HL-60 (cell line): ENCODE measurements at regions not wholly inside any gene's neighbourhood (a gene's known extent, or its start where the extent isn't known, plus 50 kb on each side); places are given as distances from the start of the nearest gene placed in this dataset.

Experiments used
- DNase-seq, 2 experiments: peaks; one replicate each; pipeline ENCODE4 v3.0.0-alpha.2; 2010 to 2020; ENCODE audit warnings: low read depth in 1 of 2, low spot score in 1 of 2
- H3K27ac ChIP-seq: fragments of 250-450 bp; sonication (Bioruptor Pico); replicated peaks from 2 replicates; pipeline ENCODE4 v1.5.1; 2020; ENCODE audit warnings: mild to moderate bottlenecking, moderate library complexity
- H3K27me3 ChIP-seq: fragments of 250-450 bp; sonication (Bioruptor Pico); 2 replicates; pipeline ENCODE4 v1.5.1; 2021; ENCODE audit warnings: mild to moderate bottlenecking, moderate library complexity; ENCODE audit not compliant: insufficient read depth, poor library complexity, severe bottlenecking
- H3K4me3 ChIP-seq: replicated peaks from 2 replicates; pipeline ENCODE4 v1.5.1; 2011; ENCODE audit warnings: mild to moderate bottlenecking, control low read depth, low read length; ENCODE audit not compliant: insufficient read depth
- CTCF ChIP-seq: IDR thresholded peaks from one replicate; pipeline ENCODE4 v1.5.1; 2011; ENCODE audit warnings: low read length, control low read depth, inconsistent platforms; ENCODE audit not compliant: insufficient read depth
- GABPA ChIP-seq: IDR thresholded peaks from 2 replicates; pipeline ENCODE4 v1.6.1; 2012; ENCODE audit warnings: low read depth
- POLR2AphosphoS5 ChIP-seq: IDR thresholded peaks from 2 replicates; pipeline ENCODE4 v1.6.1; 2012; ENCODE audit warnings: low read depth
- REST ChIP-seq: IDR thresholded peaks from 2 replicates; pipeline ENCODE4 v1.6.1; 2012; ENCODE audit warnings: low read depth; ENCODE audit not compliant: insufficient replicate concordance
- SPI1 ChIP-seq: IDR thresholded peaks from 2 replicates; pipeline ENCODE4 v1.6.1; 2012; ENCODE audit warnings: low read depth, mild to moderate bottlenecking, borderline replicate concordance

DNA sequence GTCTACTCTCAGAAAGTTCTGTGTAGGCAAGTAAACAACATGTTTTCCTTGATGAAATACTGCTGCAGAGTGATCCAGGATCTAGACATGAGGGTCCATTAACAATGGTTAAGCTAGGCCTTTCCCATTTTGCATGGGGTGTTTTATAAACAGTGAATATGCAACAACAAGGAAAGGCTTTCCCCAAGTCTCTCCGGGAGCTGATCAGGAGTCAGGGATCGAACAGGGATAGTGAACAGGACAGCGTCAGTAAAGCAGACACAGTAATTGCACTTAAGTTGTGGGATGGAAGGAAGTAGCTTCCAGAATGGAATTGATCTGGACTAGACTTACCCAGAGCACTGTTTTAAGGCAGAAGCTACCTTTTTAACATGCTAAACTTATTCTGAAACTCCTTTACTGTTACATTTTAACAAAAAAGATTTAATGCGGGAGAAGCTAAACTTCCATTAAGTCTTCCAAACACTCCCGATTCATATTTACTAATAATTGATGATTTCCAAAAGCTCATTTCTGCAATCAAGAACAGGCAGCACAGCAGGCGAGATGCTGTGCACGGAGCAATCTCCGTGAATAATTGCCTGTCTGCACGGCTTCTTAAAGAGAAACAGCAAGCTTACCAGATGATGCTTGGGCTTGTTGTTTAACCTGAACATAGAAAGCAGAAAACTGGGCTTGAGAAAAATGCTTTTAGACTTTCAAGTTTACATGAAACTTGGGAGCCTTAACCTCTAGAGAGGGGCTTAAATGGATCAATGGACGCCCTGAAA lies 50.3 kb upstream of the DOCK1 start:
- no peak for DNase-seq
- no peak overlapping the region for H3K27ac ChIP-seq
- H3K27me3 ChIP-seq: no peaks in the 10 kb centered on the region
- TF ChIP-seq CTCF (no peak), POLR2AphosphoS5 (no peak), REST (no peak), SPI1 (no peak), GABPA (no peak)
- no peak overlapping the region for H3K4me3 ChIP-seq
